ENCODE measurements at regions not wholly inside any gene's neighbourhood (a gene's known extent, or its start where the extent isn't known, plus 50 kb on each side); places are given as distances from the start of the nearest gene placed in this dataset.
A peak's percentile ranks its signal among the peaks of the same experiment; 100 is the strongest.
"Not testable (repeated sequence)": the region's sequence is repeated elsewhere in the genome, so short reads cannot be mapped to it uniquely, and the experiment has no call there.

DNA sequence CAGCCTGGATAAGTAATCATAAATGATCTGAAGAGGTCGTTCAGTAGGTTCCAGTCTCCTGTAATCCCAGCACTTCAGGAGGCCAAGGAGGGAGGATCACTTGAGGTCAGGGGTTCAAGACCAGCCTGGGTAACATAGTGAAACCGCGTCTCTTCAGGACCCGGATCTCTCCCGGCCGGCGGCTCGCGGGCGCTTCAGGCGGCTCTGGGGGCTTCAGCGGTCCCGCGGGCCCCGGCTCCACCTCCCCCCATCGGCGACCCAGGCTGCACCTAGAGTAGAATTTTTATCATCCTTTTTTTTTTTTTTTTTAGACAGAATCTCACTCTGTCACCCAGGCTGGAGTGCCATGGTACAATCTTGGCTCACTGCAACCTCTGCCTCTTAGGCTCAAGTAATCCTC, 95.9 kb downstream of the ABCC12 start:
- Histone ChIP-seq H3K4me3 (no peak overlapping the region), H3K9me3 (no peaks in the 10 kb centered on the region), H3K27ac (no peak overlapping the region), H3K36me3 (no peaks in the 10 kb centered on the region), H3K27me3 (peaks cover 0 to 8% (median 0%) of the 10 kb centered on the region in 4 donors), H3K4me1 (peaks cover 0 to 3% (median 0%) of the 10 kb centered on the region in 3 donors)
- TF ChIP-seq POLR2A (IDR thresholded peaks at IDR 0.05), result no peak
- TF ChIP-seq, protein P1, sequence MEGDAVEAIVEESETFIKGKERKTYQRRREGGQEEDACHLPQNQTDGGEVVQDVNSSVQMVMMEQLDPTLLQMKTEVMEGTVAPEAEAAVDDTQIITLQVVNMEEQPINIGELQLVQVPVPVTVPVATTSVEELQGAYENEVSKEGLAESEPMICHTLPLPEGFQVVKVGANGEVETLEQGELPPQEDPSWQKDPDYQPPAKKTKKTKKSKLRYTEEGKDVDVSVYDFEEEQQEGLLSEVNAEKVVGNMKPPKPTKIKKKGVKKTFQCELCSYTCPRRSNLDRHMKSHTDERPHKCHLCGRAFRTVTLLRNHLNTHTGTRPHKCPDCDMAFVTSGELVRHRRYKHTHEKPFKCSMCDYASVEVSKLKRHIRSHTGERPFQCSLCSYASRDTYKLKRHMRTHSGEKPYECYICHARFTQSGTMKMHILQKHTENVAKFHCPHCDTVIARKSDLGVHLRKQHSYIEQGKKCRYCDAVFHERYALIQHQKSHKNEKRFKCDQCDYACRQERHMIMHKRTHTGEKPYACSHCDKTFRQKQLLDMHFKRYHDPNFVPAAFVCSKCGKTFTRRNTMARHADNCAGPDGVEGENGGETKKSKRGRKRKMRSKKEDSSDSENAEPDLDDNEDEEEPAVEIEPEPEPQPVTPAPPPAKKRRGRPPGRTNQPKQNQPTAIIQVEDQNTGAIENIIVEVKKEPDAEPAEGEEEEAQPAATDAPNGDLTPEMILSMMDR (IDR thresholded peaks at IDR 0.05), result no peak
- intact Hi-C loops (cut with DNase I), result no loop called here
- no peak for DNase-seq
- WGBS, 2 donors, result 95 to 98% methylated on average over 17 of the region's 17 CpGs

DNA sequence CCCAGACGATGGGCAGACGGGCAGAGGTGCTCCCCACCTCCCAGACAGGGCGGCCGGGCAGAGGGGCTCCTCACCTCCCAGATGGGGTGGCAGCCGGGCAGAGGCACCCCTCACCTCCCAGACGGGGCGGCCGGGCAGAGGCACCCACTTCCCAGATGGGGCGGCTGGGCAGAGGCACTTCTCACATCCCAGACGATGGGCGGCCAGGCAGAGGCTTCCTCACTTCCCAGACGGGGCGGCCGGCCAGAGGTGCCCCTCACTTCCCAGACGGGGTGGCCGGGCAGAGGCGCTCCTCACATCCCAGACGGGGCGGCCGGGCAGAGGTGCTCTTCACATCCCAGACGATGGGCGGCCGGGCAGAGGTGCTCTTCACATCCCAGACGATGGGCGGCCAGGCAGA, 96.6 kb downstream of the ABCC12 start:
- intact Hi-C loops (cut with DNase I); H3K9me3 ChIP-seq; H3K4me3 ChIP-seq; H3K4me1 ChIP-seq; H3K36me3 ChIP-seq; H3K27ac ChIP-seq; DNase-seq: not testable (repeated sequence)
- WGBS, 2 donors, result no CpG with 5 or more reads among the region's 25 CpGs
- peaks cover 0 to 14% (median 0%) of the 10 kb centered on the region in 4 donors for H3K27me3 ChIP-seq

DNA sequence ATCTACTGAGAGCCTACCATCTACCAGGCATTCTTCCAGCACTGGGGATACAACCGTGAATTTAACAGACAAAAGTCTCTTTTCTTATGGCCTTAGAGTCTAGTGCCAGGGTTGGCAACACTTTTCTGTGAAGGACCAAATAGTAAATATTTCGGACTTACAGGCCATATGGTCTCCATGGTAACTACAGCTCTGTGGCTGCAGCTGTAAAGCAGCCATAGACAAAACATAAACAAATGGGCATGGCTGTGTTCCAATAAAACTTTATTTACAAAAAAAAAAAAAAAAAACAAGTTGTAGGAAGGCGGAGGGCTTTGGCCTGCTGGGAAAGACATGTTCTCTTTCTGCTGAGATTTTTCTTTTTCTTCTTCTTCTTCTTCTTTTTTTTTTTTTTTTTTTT, 98.7 kb downstream of the ABCC12 start:
- no peak for DNase-seq
- no peaks in the 10 kb centered on the region for H3K9me3 ChIP-seq
- H3K36me3 ChIP-seq, result no peaks in the 10 kb centered on the region
- intact Hi-C loops (cut with DNase I), result no loop called here
- no peak overlapping the region for H3K27ac ChIP-seq
- WGBS, 2 donors, result 59% methylated on average over 3 of the region's 3 CpGs
- H3K4me1 ChIP-seq, result peaks cover 0 to 7% (median 0%) of the 10 kb centered on the region in 3 donors
- no peak overlapping the region for H3K4me3 ChIP-seq
- H3K27me3 ChIP-seq, result peaks cover 0 to 29% (median 0%) of the 10 kb centered on the region in 4 donors
- no peak for TF ChIP-seq POLR2A (IDR thresholded peaks at IDR 0.05)
- TF ChIP-seq, protein P1 (IDR thresholded peaks at IDR 0.05), result no peak

GRCh38 chr16:48054881-48055601, 100.8 kb downstream of the ABCC12 start:
- Histone ChIP-seq H3K36me3 (no peaks in the 10 kb centered on the region), H3K4me3 (peak overlapping the region in 1 of 4 donors; percentile 12), H3K27me3 (peaks cover 0 to 44% (median 0%) of the 10 kb centered on the region in 4 donors), H3K27ac (no peak overlapping the region), H3K9me3 (no peaks in the 10 kb centered on the region), H3K4me1 (peaks cover 0 to 7% (median 0%) of the 10 kb centered on the region in 3 donors)
- 4 to 25% methylated on average over 9 to 19 of the region's 24 CpGs for WGBS, 2 donors
- intact Hi-C loops (cut with DNase I), result no loop called here
- no peak for DNase-seq
- TF ChIP-seq, protein P1 (IDR thresholded peaks at IDR 0.05), result peak in 5 of 6 experiments; percentile 31 to 69 (median 45)
- TF ChIP-seq POLR2A (IDR thresholded peaks at IDR 0.05), result no peak

DNA sequence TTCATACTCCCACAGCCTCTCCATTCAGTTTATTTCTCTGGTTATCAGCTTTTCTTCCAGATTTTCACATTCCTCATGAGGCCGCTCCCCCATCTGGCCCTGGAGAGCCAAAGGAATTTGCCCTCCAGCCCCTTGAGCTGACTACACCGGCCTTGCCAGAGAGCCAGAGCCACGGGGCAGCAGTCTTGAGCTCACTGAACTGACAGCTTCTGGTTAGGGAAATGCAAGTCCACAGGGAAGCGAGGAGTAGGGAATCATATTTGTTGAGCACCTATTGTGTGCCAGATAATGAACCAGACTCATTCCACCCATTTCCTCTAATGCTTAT, 102.4 kb downstream of the ABCC12 start:
- Histone ChIP-seq H3K4me1 (peaks cover 0 to 7% (median 0%) of the 10 kb centered on the region in 3 donors), H3K36me3 (no peaks in the 10 kb centered on the region), H3K27me3 (peaks cover 0 to 51% (median 0%) of the 10 kb centered on the region in 4 donors), H3K4me3 (no peak overlapping the region), H3K27ac (no peak overlapping the region), H3K9me3 (no peaks in the 10 kb centered on the region)
- 50 to 69% methylated on average over 1 to 3 of the region's 4 CpGs for WGBS, 2 donors
- DNase-seq, result no peak
- no peak for TF ChIP-seq POLR2A (IDR thresholded peaks at IDR 0.05)
- TF ChIP-seq, protein P1 (IDR thresholded peaks at IDR 0.05), result no peak
- intact Hi-C loops (cut with DNase I), result no loop called here
